ENCODE measurements at regions not wholly inside any gene's neighbourhood (a gene's known extent, or its start where the extent isn't known, plus 50 kb on each side); places are given as distances from the start of the nearest gene placed in this dataset.

- H3K27me3 ChIP-seq (replicated peaks; ENCODE audit: insufficient read depth, low read length) = no peaks in the 10 kb centered on the region
- H3K4me3 ChIP-seq (ENCODE audit: low read length) = no peak overlapping the region
- H2AFZ ChIP-seq (ENCODE audit: low read length) = no peak overlapping the region
- no peaks in the 10 kb centered on the region for H3K9me3 ChIP-seq (replicated peaks; ENCODE audit: insufficient read depth, low read length)
- H3K9me2 ChIP-seq (replicated peaks; ENCODE audit: insufficient read depth, low read length) = no peaks in the 10 kb centered on the region
- no peak for DNase-seq
- no peak overlapping the region for H3K27ac ChIP-seq (ENCODE audit: low read length)
- no peak overlapping the region for H3K4me2 ChIP-seq (ENCODE audit: low read depth, low read length)
- H3K79me2 ChIP-seq (ENCODE audit: low read length) = no peaks in the 10 kb centered on the region
- no peak overlapping the region for H3K9ac ChIP-seq (ENCODE audit: low read length)
- no peaks in the 10 kb centered on the region for H3K36me3 ChIP-seq (replicated peaks; ENCODE audit: insufficient read depth, low read length)
- H3K4me1 ChIP-seq (ENCODE audit: low read length) = no peaks in the 10 kb centered on the region
- no peaks in the 10 kb centered on the region for H4K20me1 ChIP-seq (ENCODE audit: insufficient read depth, low read length)
- no peaks in the 10 kb centered on the region for H3F3A ChIP-seq (ENCODE audit: insufficient read depth, low read length)
- TF ChIP-seq EZH2 (optimal IDR thresholded peaks at IDR 0.05; ENCODE audit: low read depth, low read length) (no peak), CTCF (IDR thresholded peaks at IDR 0.05; ENCODE audit: low read length) (no peak), EZH2phosphoT487 (IDR thresholded peaks at IDR 0.05; ENCODE audit: low read length) (no peak)
Observed at GRCh38 chr4:127545271-127545670, 87.5 kb upstream of the INTU start.

- Histone ChIP-seq H3K9me3 (replicated peaks; ENCODE audit: insufficient read depth, low read length) (no peaks in the 10 kb centered on the region), H3K27me3 (replicated peaks; ENCODE audit: insufficient read depth, low read length) (no peaks in the 10 kb centered on the region), H3F3A (ENCODE audit: insufficient read depth, low read length) (no peaks in the 10 kb centered on the region), H3K36me3 (replicated peaks; ENCODE audit: insufficient read depth, low read length) (no peaks in the 10 kb centered on the region), H4K20me1 (ENCODE audit: insufficient read depth, low read length) (no peaks in the 10 kb centered on the region), H2AFZ (ENCODE audit: low read length) (no peak overlapping the region), H3K27ac (ENCODE audit: low read length) (no peak overlapping the region), H3K4me1 (ENCODE audit: low read length) (no peaks in the 10 kb centered on the region), H3K4me2 (ENCODE audit: low read depth, low read length) (no peak overlapping the region), H3K4me3 (ENCODE audit: low read length) (no peak overlapping the region), H3K9me2 (replicated peaks; ENCODE audit: insufficient read depth, low read length) (no peaks in the 10 kb centered on the region), H3K9ac (ENCODE audit: low read length) (no peak overlapping the region), H3K79me2 (ENCODE audit: low read length) (no peaks in the 10 kb centered on the region)
- TF ChIP-seq EZH2phosphoT487 (IDR thresholded peaks at IDR 0.05; ENCODE audit: low read length) (no peak), CTCF (IDR thresholded peaks at IDR 0.05; ENCODE audit: low read length) (no peak), EZH2 (optimal IDR thresholded peaks at IDR 0.05; ENCODE audit: low read depth, low read length) (no peak)
- DNase-seq = no peak
Observed at GRCh38 chr4:127548990-127549925, 83.5 kb upstream of the INTU start.

- H3K4me3 ChIP-seq (ENCODE audit: low read length) = no peak overlapping the region
- no peak overlapping the region for H3K9ac ChIP-seq (ENCODE audit: low read length)
- H2AFZ ChIP-seq (ENCODE audit: low read length) = no peak overlapping the region
- no peak overlapping the region for H3K27ac ChIP-seq (ENCODE audit: low read length)
- TF ChIP-seq CTCF (IDR thresholded peaks at IDR 0.05; ENCODE audit: low read length) = no peak
- TF ChIP-seq EZH2 (optimal IDR thresholded peaks at IDR 0.05; ENCODE audit: low read depth, low read length) = no peak
- no peak for TF ChIP-seq EZH2phosphoT487 (IDR thresholded peaks at IDR 0.05; ENCODE audit: low read length)
- H3K9me2 ChIP-seq (replicated peaks; ENCODE audit: insufficient read depth, low read length) = no peaks in the 10 kb centered on the region
- H3K36me3 ChIP-seq (replicated peaks; ENCODE audit: insufficient read depth, low read length) = no peaks in the 10 kb centered on the region
- H3K4me2 ChIP-seq (ENCODE audit: low read depth, low read length) = no peak overlapping the region
- no peaks in the 10 kb centered on the region for H3K9me3 ChIP-seq (replicated peaks; ENCODE audit: insufficient read depth, low read length)
- no peaks in the 10 kb centered on the region for H3K4me1 ChIP-seq (ENCODE audit: low read length)
- H3F3A ChIP-seq (ENCODE audit: insufficient read depth, low read length) = no peaks in the 10 kb centered on the region
- H4K20me1 ChIP-seq (ENCODE audit: insufficient read depth, low read length) = no peaks in the 10 kb centered on the region
- H3K79me2 ChIP-seq (ENCODE audit: low read length) = no peaks in the 10 kb centered on the region
- no peak for DNase-seq
- H3K27me3 ChIP-seq (replicated peaks; ENCODE audit: insufficient read depth, low read length) = no peaks in the 10 kb centered on the region
Observed at GRCh38 chr4:127555106-127555505, 77.7 kb upstream of the INTU start.
